HEK293T (cell line): ENCODE measurements at regions not wholly inside any gene's neighbourhood (a gene's known extent, or its start where the extent isn't known, plus 50 kb on each side); places are given as distances from the start of the nearest gene placed in this dataset.

Experiments
- FOXM1 ChIP-seq: fragments of 450-650 bp; IDR thresholded peaks from 2 replicates; pipeline ENCODE4 v1.6.1; 2017; ENCODE audit warnings: mild to moderate bottlenecking, borderline replicate concordance
- L3MBTL2 ChIP-seq: fragments of 450-650 bp; conservative IDR thresholded peaks from 2 replicates; pipeline ENCODE4 v1.6.1; 2016; ENCODE audit warnings: mild to moderate bottlenecking
- LEF1 ChIP-seq: fragments of 450-650 bp; IDR thresholded peaks from 2 replicates; pipeline ENCODE4 v1.6.1; 2017; ENCODE audit warnings: mild to moderate bottlenecking, borderline replicate concordance
- NFRKB ChIP-seq: fragments of 450-650 bp; IDR thresholded peaks from 2 replicates; pipeline ENCODE4 v1.6.1; 2016; ENCODE audit warnings: mild to moderate bottlenecking, moderate library complexity
- SP1 ChIP-seq: fragments of 450-650 bp; IDR thresholded peaks from 2 replicates; pipeline ENCODE4 v1.6.1; 2017
- TARDBP ChIP-seq: fragments of 450-650 bp; IDR thresholded peaks from 2 replicates; pipeline ENCODE4 v1.6.1; 2016
- TF ChIP-seq, protein P1 (sequence below): fragments of 450-650 bp; IDR thresholded peaks from 2 replicates; pipeline ENCODE4 v1.6.1; 2016

DNA sequence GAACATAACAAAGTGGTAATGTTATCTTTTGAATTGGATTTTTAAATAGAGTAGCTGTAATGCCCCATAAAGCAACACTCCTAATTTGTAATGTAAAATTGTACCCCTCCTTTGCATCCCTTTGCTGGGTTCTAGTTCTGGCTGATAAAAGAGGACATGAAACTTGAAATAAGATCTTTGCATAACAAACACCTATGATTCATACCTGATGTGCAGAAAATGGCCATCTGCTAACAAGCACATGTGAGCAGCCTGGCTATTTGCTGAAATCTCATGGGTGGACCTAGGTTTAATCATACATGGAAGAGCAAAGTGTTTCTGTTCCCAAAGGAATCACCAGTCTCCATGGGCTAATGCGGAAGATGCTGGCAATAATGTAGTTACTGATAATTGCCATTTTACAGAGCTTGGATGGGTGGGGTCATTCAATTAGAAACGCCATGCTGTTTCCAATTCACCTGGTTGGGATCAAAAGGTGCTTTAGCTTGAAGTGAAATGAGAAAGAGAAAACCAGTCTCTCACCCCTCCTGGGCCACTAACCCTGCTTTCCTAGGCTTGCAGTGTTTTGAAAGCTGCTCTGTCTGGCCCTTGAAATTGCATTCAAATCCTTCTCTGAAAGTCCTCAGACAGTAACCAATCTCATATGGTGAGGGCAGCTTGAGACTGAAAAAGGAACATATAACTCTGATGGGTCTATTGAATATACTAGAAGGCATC is 585.1 kb downstream of the TLE4 start:
- no peak for TF ChIP-seq SP1
- no peak for TF ChIP-seq TARDBP
- no peak for TF ChIP-seq NFRKB
- no peak for TF ChIP-seq FOXM1
- TF ChIP-seq LEF1, result no peak
- no peak for TF ChIP-seq L3MBTL2
- TF ChIP-seq, protein P1, sequence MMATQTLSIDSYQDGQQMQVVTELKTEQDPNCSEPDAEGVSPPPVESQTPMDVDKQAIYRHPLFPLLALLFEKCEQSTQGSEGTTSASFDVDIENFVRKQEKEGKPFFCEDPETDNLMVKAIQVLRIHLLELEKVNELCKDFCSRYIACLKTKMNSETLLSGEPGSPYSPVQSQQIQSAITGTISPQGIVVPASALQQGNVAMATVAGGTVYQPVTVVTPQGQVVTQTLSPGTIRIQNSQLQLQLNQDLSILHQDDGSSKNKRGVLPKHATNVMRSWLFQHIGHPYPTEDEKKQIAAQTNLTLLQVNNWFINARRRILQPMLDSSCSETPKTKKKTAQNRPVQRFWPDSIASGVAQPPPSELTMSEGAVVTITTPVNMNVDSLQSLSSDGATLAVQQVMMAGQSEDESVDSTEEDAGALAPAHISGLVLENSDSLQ, result no peak
